B cell (primary cell): ENCODE measurements at regions not wholly inside any gene's neighbourhood (a gene's known extent, or its start where the extent isn't known, plus 50 kb on each side); places are given as distances from the start of the nearest gene placed in this dataset.

Experiments
- ATAC-seq: fragments of 200-7000 bp; cut with Tn5 transposase; one replicate; pipeline ENCODE4 v1.10.0; 2021; ENCODE audit warnings: low read depth, mild to moderate bottlenecking, moderate number of reproducible peaks, moderate library complexity
- CTCF ChIA-PET: fragments of 350-600 bp; sonication (Branson Sonifier 250); formaldehyde crosslinking; loops from one replicate; lab custom pipeline; 2021; ENCODE audit warnings: antibody characterized with exemption, inconsistent platforms; lab: Charles Lee
- POLR2A ChIA-PET: fragments of 350-600 bp; sonication (Branson Sonifier 250); formaldehyde crosslinking; loops from one replicate; lab custom pipeline; 2021; ENCODE audit warnings: antibody characterized with exemption; lab: Charles Lee
- DNase-seq: peaks from one replicate; pipeline ENCODE4 v3.0.0; 2013
- H2AFZ ChIP-seq: 2 replicates; pipeline ENCODE4 v1.6.1; 2012; ENCODE audit warnings: mild to moderate bottlenecking, low read depth, low read length; ENCODE audit not compliant: insufficient read depth, poor library complexity, severe bottlenecking
- H3K27ac ChIP-seq, 2 donors: 1 replicate in 1 of 2; 2 replicates in 1 of 2; pipeline ENCODE4 v1.5.1; 2012 to 2013; ENCODE audit warnings: low read length in 2 of 2, mild to moderate bottlenecking in 2 of 2, moderate library complexity in 1 of 2
- H3K27me3 ChIP-seq, 4 experiments: fragments of 200-600 bp in 1 of 4; sonication (generic) in 1 of 4; replicated peaks in 1 of 4; 1 replicate in 2 of 4; 2 replicates in 2 of 4; pipeline versions ENCODE4 v1.6.1 to v1.7.0; 2013 to 2016; ENCODE audit warnings: low read length in 3 of 4, mild to moderate bottlenecking in 2 of 4, mixed read lengths in 1 of 4, moderate library complexity in 1 of 4; ENCODE audit not compliant: insufficient read depth in 4 of 4, control insufficient read depth in 3 of 4; ENCODE audit errors: control extremely low read depth in 1 of 4
- H3K36me3 ChIP-seq, 2 experiments: replicated peaks in 1 of 2; 1 replicate in 1 of 2; 2 replicates in 1 of 2; pipeline versions ENCODE4 v1.6.1 to v1.7.1; 2013; ENCODE audit warnings: low read length in 1 of 2; ENCODE audit not compliant: insufficient read depth in 2 of 2, control insufficient read depth in 1 of 2; ENCODE audit errors: control extremely low read depth in 1 of 2, extremely low read depth in 1 of 2
- H3K4me1 ChIP-seq, 2 donors: fragments of 200-600 bp in 1 of 2; sonication (generic) in 1 of 2; 1 replicate in 1 of 2; 2 replicates in 1 of 2; pipeline versions ENCODE4 v1.5.1 to v1.6.1; 2013 to 2017; ENCODE audit warnings: low read length in 2 of 2; ENCODE audit not compliant: control insufficient read depth in 2 of 2, insufficient read depth in 2 of 2
- H3K4me2 ChIP-seq: replicated peaks from 2 replicates; pipeline ENCODE3; 2012; ENCODE audit warnings: mild to moderate bottlenecking, low read depth, low read length; ENCODE audit not compliant: poor library complexity, severe bottlenecking
- H3K4me3 ChIP-seq, 5 experiments: fragments of 200-600 bp in 1 of 5; sonication (generic) in 1 of 5; 1 replicate in 3 of 5; 2 replicates in 2 of 5; pipeline versions ENCODE4 v1.5.1 to v1.7.0; 2011 to 2016; ENCODE audit warnings: low read length in 4 of 5, mild to moderate bottlenecking in 4 of 5, low read depth in 2 of 5, control low read depth in 1 of 5, moderate library complexity in 1 of 5; ENCODE audit not compliant: insufficient read depth in 1 of 5; ENCODE audit errors: control extremely low read depth in 1 of 5, extremely low read depth in 1 of 5
- H3K79me2 ChIP-seq: fragments of 200-600 bp; sonication (generic); one replicate; pipeline ENCODE4 v1.6.0; 2016; ENCODE audit warnings: low read length; ENCODE audit not compliant: control insufficient read depth, insufficient read depth
- H3K9ac ChIP-seq: fragments of 200-600 bp; sonication (generic); 2 replicates; pipeline ENCODE4 v1.6.1; 2017; ENCODE audit warnings: mild to moderate bottlenecking, low read length, moderate library complexity
- H3K9me3 ChIP-seq, 3 donors: one replicate each; pipeline versions ENCODE4 v1.6.1 to v1.7.1; 2013; ENCODE audit warnings: low read length in 2 of 3; ENCODE audit not compliant: control insufficient read depth in 2 of 3, insufficient read depth in 1 of 3; ENCODE audit errors: control extremely low read depth in 1 of 3
- H4K20me1 ChIP-seq: 2 replicates; pipeline ENCODE4 v1.6.0; 2012; ENCODE audit warnings: mild to moderate bottlenecking, low read length; ENCODE audit not compliant: insufficient read depth, control insufficient read depth, poor library complexity, severe bottlenecking
- H3K27ac Mint-ChIP-seq: one replicate; pipeline ENCODE4 v1.8.0; 2021; ENCODE audit warnings: mixed read lengths
- H3K27me3 Mint-ChIP-seq: one replicate; pipeline ENCODE4 v1.8.0; 2021; ENCODE audit warnings: mixed read lengths
- H3K4me1 Mint-ChIP-seq: one replicate; pipeline ENCODE4 v1.8.0; 2021; ENCODE audit warnings: mixed read lengths
- H3K4me3 Mint-ChIP-seq: one replicate; pipeline ENCODE4 v1.8.0; 2021; ENCODE audit warnings: mixed read lengths
- H3K9me3 Mint-ChIP-seq: one replicate; pipeline ENCODE4 v1.8.0; 2022; ENCODE audit warnings: mixed read lengths; ENCODE audit not compliant: insufficient read depth
- EZH2 ChIP-seq: IDR thresholded peaks from 2 replicates; pipeline ENCODE4 v1.6.1; 2012; ENCODE audit warnings: borderline replicate concordance, low read depth, mild to moderate bottlenecking, moderate library complexity, low read length; ENCODE audit not compliant: insufficient read depth, poor library complexity, severe bottlenecking
- WGBS: methylation state at CpG from one replicate; pipeline ENCODE4 v1.1.5; 2013; ENCODE audit warnings: missing lambda C conversion rate; ENCODE audit not compliant: insufficient coverage; 5-methylcytosine and 5-hydroxymethylcytosine counted together
- intact Hi-C: fragments of 100-400 bp; cut with micrococcal nuclease; formaldehyde crosslinking; loops from one replicate; pipeline ENCODE4 v1.10.0; 2022
- TF ChIP-seq, protein P1 (sequence below): fragments of 200-600 bp; IDR thresholded peaks from one replicate; pipeline ENCODE4 v1.8.0; 2022; ENCODE audit warnings: antibody characterized with exemption, mild to moderate bottlenecking

GRCh38 chr12:45568808-45569207 is 160.7 kb upstream of the ARID2 start:
- 42% methylated on average over 2 of the region's 4 CpGs for WGBS
- no peaks in the 10 kb centered on the region for H3K36me3 ChIP-seq
- Mint-ChIP-seq H3K27me3 (peaks cover 3% of the 10 kb centered on the region), H3K9me3 (no peaks in the 10 kb centered on the region), H3K4me3 (no peak overlapping the region), H3K27ac (no peak overlapping the region), H3K4me1 (no peaks in the 10 kb centered on the region)
- no peak overlapping the region for H2AFZ ChIP-seq
- H3K4me3 ChIP-seq, result no peak overlapping the region
- H3K79me2 ChIP-seq, result no peaks in the 10 kb centered on the region
- H3K9me3 ChIP-seq, result no peaks in the 10 kb centered on the region
- CTCF ChIA-PET, result interaction anchor here (1.8 kb wide), 1 partner anchor 24 kb away, joined by 7 read pairs; no protein-coding TSS in a partner anchor
- TF ChIP-seq EZH2, result no peak
- TF ChIP-seq, protein P1, sequence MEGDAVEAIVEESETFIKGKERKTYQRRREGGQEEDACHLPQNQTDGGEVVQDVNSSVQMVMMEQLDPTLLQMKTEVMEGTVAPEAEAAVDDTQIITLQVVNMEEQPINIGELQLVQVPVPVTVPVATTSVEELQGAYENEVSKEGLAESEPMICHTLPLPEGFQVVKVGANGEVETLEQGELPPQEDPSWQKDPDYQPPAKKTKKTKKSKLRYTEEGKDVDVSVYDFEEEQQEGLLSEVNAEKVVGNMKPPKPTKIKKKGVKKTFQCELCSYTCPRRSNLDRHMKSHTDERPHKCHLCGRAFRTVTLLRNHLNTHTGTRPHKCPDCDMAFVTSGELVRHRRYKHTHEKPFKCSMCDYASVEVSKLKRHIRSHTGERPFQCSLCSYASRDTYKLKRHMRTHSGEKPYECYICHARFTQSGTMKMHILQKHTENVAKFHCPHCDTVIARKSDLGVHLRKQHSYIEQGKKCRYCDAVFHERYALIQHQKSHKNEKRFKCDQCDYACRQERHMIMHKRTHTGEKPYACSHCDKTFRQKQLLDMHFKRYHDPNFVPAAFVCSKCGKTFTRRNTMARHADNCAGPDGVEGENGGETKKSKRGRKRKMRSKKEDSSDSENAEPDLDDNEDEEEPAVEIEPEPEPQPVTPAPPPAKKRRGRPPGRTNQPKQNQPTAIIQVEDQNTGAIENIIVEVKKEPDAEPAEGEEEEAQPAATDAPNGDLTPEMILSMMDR, result no peak
- H4K20me1 ChIP-seq, result no peaks in the 10 kb centered on the region
- no peak overlapping the region for H3K4me2 ChIP-seq
- no peaks in the 10 kb centered on the region for H3K4me1 ChIP-seq
- ATAC-seq (no peak), DNase-seq (no peak)
- POLR2A ChIA-PET, result no interaction called here
- intact Hi-C loops, result no loop called here
- H3K27ac ChIP-seq, result no peak overlapping the region
- no peak overlapping the region for H3K9ac ChIP-seq
- no peaks in the 10 kb centered on the region for H3K27me3 ChIP-seq

GRCh38 chr12:45570501-45570900 is 159.0 kb upstream of the ARID2 start:
- Histone ChIP-seq H3K9me3 (no peaks in the 10 kb centered on the region), H3K27me3 (no peaks in the 10 kb centered on the region), H3K36me3 (no peaks in the 10 kb centered on the region), H3K4me3 (no peak overlapping the region), H3K27ac (no peak overlapping the region), H3K9ac (no peak overlapping the region), H4K20me1 (no peaks in the 10 kb centered on the region), H3K79me2 (no peaks in the 10 kb centered on the region), H2AFZ (no peak overlapping the region), H3K4me2 (no peak overlapping the region), H3K4me1 (peaks cover 7 to 11% of the 10 kb centered on the region in 2 donors)
- TF ChIP-seq, protein P1, result no peak
- no peak for TF ChIP-seq EZH2
- intact Hi-C loops, result no loop called here
- WGBS, result 100% methylated on average over 1 of the region's 1 CpG
- peaks cover 3% of the 10 kb centered on the region for H3K27me3 Mint-ChIP-seq
- H3K27ac Mint-ChIP-seq, result no peak overlapping the region
- POLR2A ChIA-PET, result no interaction called here
- DNase-seq, result no peak
- CTCF ChIA-PET, result interaction anchor here (1.8 kb wide), 1 partner anchor 26 kb away, joined by 7 read pairs; no protein-coding TSS in a partner anchor
- no peak for ATAC-seq
- no peaks in the 10 kb centered on the region for H3K9me3 Mint-ChIP-seq
- no peak overlapping the region for H3K4me3 Mint-ChIP-seq
- H3K4me1 Mint-ChIP-seq, result peaks cover 10% of the 10 kb centered on the region
